Adrenal gland (tissue), 5 donors: ENCODE measurements at regions not wholly inside any gene's neighbourhood (a gene's known extent, or its start where the extent isn't known, plus 50 kb on each side); places are given as distances from the start of the nearest gene placed in this dataset.

Experiments
- POLR2A ChIP-seq, 2 donors: fragments of 450-650 bp; IDR thresholded peaks; one replicate each; pipeline ENCODE4 v1.6.1; 2017; ENCODE audit warnings: antibody characterized with exemption in 2 of 2, mild to moderate bottlenecking in 2 of 2, moderate library complexity in 1 of 2
- TF ChIP-seq, protein P1 (sequence below), 6 experiments: fragments of 450-650 bp in 4 of 6; fragments of 200-600 bp in 2 of 6; sonication (generic) in 1 of 6; IDR thresholded peaks; 1 replicate in 5 of 6; 2 replicates in 1 of 6; pipeline versions ENCODE4 v1.5.1 to v1.8.0; 2016 to 2021; ENCODE audit warnings: antibody characterized with exemption in 6 of 6, mild to moderate bottlenecking in 2 of 6, moderate library complexity in 1 of 6
- donor health status: DM: no; HTN: no; CAD: no.

DNA sequence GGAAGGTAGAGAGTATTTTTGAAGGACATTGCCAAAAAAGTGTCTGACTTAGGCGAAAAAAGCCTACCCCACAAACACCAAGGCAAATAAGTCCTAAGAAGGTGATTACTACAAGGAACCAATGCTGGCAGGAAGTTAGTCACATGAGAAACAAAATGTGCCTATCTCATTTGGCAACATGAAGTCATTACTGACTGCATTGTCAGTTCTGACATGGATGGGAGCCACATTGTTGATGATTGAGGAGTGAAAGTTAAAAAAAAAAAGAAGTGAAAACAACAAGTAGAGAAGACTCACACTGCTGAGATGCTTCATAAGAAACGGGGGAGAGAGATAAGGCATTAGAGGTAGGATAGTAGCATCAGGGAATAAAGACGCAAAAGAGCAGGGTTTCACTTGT lies 141.5 kb upstream of the FAT3 start:
- TF ChIP-seq, protein P1, sequence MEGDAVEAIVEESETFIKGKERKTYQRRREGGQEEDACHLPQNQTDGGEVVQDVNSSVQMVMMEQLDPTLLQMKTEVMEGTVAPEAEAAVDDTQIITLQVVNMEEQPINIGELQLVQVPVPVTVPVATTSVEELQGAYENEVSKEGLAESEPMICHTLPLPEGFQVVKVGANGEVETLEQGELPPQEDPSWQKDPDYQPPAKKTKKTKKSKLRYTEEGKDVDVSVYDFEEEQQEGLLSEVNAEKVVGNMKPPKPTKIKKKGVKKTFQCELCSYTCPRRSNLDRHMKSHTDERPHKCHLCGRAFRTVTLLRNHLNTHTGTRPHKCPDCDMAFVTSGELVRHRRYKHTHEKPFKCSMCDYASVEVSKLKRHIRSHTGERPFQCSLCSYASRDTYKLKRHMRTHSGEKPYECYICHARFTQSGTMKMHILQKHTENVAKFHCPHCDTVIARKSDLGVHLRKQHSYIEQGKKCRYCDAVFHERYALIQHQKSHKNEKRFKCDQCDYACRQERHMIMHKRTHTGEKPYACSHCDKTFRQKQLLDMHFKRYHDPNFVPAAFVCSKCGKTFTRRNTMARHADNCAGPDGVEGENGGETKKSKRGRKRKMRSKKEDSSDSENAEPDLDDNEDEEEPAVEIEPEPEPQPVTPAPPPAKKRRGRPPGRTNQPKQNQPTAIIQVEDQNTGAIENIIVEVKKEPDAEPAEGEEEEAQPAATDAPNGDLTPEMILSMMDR (IDR thresholded peaks at IDR 0.05), result no peak
- TF ChIP-seq POLR2A (IDR thresholded peaks at IDR 0.05), result no peak
